GM18907 (cell line): ENCODE measurements at regions not wholly inside any gene's neighbourhood (a gene's known extent, or its start where the extent isn't known, plus 50 kb on each side); places are given as distances from the start of the nearest gene placed in this dataset.
A peak's percentile ranks its signal among the peaks of the same experiment; 100 is the strongest.

ENCODE experiments used
- ATAC-seq: cut with Tn5 transposase; IDR thresholded peaks from one replicate; pipeline ENCODE4 v1.9.1; 2021; ENCODE audit warnings: mild to moderate bottlenecking, moderate library complexity; ENCODE audit not compliant: unreplicated experiment

DNA sequence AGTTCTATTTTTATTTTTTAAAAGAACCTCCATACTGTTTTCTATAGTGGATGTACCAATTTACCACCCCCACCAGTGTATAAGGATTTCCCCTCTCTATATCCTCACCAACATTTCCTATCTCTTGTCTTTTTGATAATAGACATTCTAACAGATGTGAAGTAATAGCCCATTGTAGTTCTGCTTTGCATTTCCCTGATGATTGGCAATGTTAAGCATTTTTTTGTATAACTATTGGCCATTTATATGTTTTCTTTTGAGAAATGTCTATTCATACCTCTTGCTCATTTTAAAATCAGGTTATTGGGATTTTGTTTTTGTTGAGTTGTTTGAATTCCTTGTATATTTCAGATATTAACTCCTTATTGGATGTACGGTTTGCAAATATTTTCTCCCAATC lies 251.1 kb upstream of the HTR2C start:
- ATAC-seq: no peak

DNA sequence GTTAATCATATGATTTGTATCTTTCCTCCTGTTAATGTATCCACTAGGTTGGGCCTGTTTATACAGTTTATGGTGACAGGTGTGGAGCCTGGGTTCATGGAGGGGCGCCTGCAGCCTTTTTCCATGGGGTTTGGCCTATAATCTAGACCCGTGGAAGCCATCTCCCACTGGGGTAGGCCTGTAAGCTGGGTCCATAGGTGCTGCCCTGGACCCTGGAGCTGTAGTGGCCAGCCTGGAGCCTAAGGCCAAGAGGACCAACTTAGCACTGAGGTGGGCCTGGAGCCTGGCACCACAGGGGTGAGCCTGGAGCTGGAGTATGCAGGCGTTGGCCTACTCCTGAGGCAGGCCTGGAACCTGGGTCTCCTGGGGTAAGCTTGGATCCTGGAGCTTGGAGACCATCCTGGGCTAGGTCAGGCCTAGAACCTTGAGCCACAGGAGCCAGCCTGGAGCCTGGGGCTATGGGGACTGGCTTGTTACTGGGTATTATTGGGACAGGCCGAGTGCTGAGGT lies 249.4 kb upstream of the HTR2C start:
- ATAC-seq: no peak

DNA sequence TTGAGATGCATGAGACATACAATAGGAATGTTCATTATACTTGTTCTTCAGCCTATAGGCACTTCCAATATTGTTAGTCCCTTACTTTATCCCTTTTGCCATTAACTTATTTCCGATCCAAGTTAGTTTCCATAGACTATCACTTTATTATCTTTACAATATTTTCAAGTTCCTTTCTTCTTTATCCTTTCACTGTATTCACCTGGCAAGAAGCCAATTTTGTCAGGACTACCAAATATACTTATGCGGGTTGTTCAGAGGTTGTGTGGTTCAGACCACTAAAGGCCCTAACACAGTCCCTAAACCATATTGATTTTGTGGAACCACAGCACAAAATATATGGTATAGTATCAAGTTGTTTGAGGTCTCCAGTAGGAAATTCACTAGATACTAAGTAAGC lies 245.0 kb upstream of the HTR2C start:
- no peak for ATAC-seq

DNA sequence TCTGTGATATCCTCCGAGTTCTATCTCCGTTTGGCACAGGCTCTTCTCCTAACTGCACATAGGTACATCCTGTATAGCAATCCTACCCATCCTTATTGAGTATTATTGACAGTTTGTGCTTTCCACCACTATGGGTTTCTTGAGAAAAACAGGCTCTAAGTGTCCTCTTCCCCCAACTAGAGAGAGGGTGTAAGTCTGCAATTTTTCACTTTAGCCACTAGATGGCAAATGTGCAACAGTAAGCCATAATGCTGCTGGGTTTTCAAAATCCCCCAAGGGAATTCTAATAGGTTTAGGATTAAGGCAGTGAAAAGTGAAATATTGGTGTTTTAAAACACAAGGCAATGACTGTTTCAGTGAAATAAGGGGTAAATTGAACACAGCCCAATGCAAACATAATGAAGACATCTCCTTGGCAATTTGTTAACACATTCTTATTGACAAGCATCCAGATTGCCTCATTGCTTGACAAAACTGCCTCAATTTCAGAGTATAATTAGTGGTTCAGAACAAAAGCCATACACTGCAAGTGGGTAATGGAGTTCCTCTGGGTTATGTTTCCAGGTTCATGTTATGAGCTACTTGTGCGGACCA lies 239.0 kb upstream of the HTR2C start:
- peak; percentile 95 for ATAC-seq

DNA sequence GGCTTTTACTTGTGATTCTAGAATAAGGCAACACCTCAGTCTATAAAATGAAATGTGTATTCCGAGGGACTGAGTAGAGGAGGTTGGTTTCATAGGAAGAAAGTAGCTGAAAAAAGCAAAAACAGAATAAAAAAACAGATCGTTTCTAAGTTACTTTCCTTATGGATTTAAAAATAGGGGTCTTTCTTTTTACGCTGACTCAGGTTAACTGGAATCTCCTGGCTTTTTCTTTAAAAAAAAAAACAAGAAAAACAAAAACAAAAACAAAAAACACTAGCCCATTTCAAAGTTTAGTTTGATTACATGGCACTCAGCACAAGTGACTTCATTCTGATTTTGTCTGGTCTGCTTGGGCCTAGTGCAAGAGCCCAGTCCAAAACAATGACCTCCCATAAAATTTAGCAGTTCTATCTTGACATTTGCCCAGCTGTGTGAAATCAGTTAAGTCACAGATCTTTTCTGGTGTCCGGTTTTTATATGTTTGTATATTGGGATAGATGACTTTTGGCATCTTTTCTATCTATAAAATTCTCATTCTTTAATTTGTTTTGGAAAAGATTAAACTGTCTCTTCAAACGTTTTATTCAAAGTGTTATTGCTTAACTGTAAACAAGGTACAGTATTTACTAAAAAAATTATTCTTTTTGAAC lies 222.7 kb upstream of the HTR2C start:
- no peak for ATAC-seq

DNA sequence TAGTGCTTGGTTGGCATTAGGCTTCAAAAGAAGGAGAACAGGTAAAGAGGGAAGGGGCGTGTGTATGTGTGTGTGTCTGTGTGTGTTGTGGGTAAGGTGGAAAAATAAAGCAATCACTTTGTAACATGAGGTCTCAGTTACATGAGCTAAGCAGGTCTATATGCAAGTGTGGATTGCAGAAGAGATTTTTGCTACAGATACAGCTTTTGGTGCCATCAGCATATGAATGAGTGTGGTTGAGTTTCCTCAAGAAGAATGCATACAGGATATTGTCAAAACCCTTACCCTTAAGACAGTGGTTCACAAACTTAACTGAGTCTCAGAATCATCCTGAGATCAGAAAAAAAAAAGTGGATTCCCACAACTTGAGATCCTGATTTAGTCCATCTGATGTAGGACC lies 220.5 kb upstream of the HTR2C start:
- ATAC-seq: no peak

DNA sequence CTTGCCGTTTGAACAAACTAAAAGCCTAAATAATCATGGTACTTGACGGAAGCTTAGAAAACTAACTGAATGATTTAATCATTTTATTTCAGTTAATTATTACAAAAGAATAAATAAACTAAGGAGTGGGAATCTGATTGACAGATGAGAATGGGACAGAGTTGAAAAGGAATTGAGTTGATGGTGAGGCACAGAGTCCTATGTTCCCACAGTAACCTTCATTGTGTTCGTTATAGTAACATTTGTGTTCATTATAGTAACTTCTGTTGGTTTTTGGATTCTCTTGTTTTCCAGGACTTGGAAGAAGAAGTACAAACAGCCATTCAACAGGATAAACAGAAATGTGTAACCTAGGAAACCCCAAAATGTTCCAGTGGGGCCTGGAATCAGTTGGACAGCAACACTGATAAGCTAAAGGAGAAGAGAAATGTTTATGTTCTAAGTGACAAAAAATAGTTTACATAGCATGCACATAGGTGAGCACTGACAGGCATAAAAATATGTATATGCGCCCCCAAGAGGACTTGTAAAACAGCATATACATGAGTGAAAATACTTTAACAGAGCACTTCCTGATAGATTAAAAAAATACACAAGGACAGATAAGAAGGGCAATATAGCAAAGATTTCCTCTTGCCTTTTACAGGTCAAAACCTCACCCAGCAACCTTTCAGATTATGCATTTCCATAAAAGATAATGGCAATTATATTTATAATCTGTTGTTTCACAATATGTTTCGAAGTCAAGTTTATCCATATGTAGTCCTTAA lies 218.6 kb upstream of the HTR2C start:
- ATAC-seq: no peak

DNA sequence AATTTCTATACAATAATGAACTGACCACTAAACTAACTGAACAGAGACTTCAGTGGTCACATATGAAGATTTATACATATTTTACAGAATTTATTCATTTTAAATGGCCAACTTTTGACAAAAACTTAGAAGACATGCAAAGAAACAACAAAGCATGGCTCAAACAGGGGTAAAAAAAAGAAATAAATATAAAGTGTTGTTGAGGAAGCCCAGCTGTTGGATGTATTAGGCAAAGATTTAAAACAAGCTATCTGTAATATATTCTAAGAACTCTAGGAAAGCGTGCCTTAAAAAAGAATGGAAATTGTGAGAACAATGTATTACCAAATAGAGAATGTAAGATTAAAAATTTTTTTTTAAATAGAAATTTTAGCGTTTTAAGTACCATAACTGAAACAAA lies 210.9 kb upstream of the HTR2C start:
- no peak for ATAC-seq

DNA sequence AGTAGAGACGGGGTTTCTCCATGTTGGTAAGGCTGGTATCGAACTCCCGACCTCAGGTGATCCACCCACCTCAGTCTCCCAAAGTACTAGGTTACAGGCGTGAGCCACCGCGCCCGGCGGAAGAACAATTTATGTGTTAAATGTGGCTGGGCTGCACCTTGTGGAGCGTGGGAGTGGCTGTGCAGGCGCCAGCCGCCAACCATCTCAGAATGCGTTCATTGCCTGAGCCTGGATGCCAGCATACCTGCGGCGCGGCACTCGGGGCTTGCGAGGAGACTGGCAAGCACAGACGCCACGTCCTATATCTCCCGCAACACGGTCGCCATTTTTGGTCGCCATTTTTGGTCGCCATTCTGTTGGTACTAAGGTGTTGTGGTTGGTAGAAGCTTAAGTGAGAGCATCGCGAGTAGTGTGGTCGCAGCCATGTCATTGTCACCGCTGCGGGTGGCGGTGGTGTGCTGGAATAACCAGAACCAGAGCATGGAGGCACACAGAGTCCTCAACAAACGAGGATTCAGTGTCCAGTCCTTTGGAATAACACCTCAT lies 193.6 kb upstream of the HTR2C start:
- ATAC-seq: no peak
